MM.1S (cell line): ENCODE measurements at regions not wholly inside any gene's neighbourhood (a gene's known extent, or its start where the extent isn't known, plus 50 kb on each side); places are given as distances from the start of the nearest gene placed in this dataset.

Source experiments
- CTCF ChIP-seq: fragments of 300-600 bp; sonication (generic); IDR thresholded peaks from 2 replicates; pipeline ENCODE4 v1.5.1; 2016; ENCODE audit warnings: antibody characterized with exemption, low read length, mixed read lengths
- EZH2 ChIP-seq: fragments of 300-600 bp; sonication (generic); optimal IDR thresholded peaks from 2 replicates; pipeline ENCODE3; 2017; ENCODE audit warnings: low read depth, mild to moderate bottlenecking, antibody characterized with exemption, low read length, mixed read lengths
- EZH2phosphoT487 ChIP-seq: fragments of 300-600 bp; sonication (generic); IDR thresholded peaks from 2 replicates; pipeline ENCODE4 v1.6.1; 2018; ENCODE audit warnings: antibody characterized with exemption, low read length

GRCh38 chr3:146817704-146818103 lies 212.6 kb upstream of the PLSCR5 start:
- TF ChIP-seq CTCF (peak; percentile 23), EZH2phosphoT487 (no peak), EZH2 (no peak)
